Neural cell (in vitro differentiated cells): ENCODE measurements at regions not wholly inside any gene's neighbourhood (a gene's known extent, or its start where the extent isn't known, plus 50 kb on each side); places are given as distances from the start of the nearest gene placed in this dataset.

Source experiments
- CTCF ChIP-seq: fragments of 450-650 bp; IDR thresholded peaks from 2 replicates; pipeline ENCODE4 v1.5.1; 2014; ENCODE audit warnings: antibody characterized with exemption, mild to moderate bottlenecking, moderate library complexity; ENCODE audit not compliant: poor library complexity, severe bottlenecking
- EP300 ChIP-seq: fragments of 450-650 bp; conservative IDR thresholded peaks from 2 replicates; pipeline ENCODE4 v1.6.1; 2014; ENCODE audit warnings: antibody characterized with exemption, mild to moderate bottlenecking, moderate library complexity; ENCODE audit not compliant: poor library complexity, severe bottlenecking
- EZH2 ChIP-seq: fragments of 200-600, 300-800 bp; shearing (Covaris generic), sonication (generic); IDR thresholded peaks from 2 replicates; pipeline ENCODE4 v1.6.1; 2014; ENCODE audit warnings: antibody characterized with exemption, low read length, borderline replicate concordance, mild to moderate bottlenecking; ENCODE audit not compliant: insufficient read depth, poor library complexity, severe bottlenecking
- MXI1 ChIP-seq: fragments of 450-650 bp; conservative IDR thresholded peaks from 2 replicates; pipeline ENCODE4 v1.6.1; 2014; ENCODE audit warnings: antibody characterized with exemption, mild to moderate bottlenecking; ENCODE audit not compliant: poor library complexity, severe bottlenecking
- POLR2AphosphoS5 ChIP-seq: IDR thresholded peaks from 2 replicates; pipeline ENCODE4 v1.6.1; 2012
- REST ChIP-seq: IDR thresholded peaks from 2 replicates; pipeline ENCODE4 v1.6.1; 2012; ENCODE audit warnings: borderline replicate concordance

DNA sequence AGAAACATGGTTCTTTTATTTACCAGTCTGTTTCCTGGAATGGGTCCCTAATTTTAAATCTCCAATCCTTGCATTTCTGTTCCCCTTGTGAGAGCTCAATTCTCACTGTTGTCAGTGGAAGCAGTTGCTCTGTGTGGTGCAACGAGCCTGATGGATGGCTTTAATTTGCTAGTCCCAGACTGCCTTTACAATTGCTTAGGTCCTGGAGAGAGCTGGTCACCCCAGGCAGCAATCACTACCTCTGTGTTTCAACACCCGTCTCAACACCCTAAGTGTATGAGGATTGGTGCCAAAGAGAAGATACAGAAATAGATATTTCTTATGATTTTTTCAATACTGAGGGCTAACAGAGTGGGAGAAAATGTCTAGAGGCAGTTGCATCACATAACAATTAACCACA is 873.8 kb downstream of the GLUD2 start:
- TF ChIP-seq REST (no peak), CTCF (no peak), EZH2 (no peak), MXI1 (no peak), POLR2AphosphoS5 (peak; percentile 68), EP300 (no peak)
